ENCODE measurements at regions not wholly inside any gene's neighbourhood (a gene's known extent, or its start where the extent isn't known, plus 50 kb on each side); places are given as distances from the start of the nearest gene placed in this dataset.

DNA sequence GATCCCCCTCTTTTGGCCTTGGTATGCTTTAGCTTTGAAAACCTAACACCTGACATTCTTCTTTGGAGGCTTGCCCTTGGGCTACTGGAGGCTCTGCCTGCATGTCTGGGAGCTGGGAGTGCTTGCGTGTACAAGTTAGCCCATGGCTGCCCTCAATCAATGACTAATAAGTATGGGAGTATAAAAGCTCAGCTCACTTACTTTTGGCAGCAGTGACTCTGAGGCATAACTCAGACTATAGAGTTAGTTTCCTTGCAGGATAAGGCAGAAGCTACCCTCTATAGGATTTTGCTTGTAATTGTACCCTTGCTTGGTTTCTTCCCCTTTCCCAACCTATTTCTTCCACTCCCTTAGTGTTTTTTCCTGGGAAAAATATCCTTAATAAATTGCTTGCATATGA lies 247.9 kb downstream of the PPP1R2C start:
- DNase-seq (ENCODE audit: low read depth in 3 of 3, low spot score in 1 of 3): no peak

DNA sequence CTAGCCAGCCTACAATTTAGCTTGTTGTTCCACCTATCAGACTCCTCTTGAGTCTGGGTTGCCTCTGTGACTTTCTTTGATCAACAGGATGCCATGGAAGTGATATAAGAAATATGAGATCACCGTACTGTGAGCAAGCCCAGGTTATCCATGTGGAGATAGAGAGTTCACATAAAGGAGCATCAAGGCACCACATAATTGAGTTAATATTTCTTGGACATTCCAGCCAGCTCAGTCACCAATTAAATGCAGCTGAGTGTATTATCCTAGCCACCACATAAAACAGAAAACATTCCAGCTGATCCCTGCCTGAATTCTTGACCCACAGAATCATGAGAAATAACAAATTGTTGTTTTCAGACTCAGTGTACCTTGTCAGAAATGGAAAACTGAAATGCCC lies 253.6 kb downstream of the PPP1R2C start:
- DNase-seq (ENCODE audit: low read depth in 3 of 3, low spot score in 1 of 3): no peak

DNA sequence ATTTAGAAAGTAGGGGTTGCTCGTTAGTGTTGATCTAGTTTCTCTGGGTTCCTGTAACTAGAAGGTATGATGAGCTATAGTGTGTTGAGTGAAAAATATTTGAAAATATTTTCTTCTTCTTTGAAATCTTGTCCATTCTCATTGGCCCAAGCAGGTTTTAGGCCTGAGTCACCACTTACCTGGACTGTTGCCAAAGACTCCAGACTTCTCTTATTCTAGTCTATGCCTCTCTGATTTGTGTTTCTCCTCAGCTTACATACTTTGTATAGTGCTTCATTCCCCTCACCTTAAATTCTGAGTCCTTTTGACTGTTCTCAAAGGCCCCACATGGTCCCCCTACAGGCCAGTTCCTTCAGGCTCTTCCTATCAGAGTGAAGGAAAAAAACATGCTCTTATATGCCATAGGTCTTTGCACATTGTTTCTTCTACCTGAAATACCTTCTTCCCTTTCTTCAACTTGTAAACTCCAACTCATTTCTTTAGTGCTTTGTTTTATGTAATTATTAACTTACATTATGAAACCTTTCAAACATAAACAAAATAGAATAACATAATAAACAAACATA lies 258.2 kb downstream of the PPP1R2C start:
- no peak for DNase-seq (ENCODE audit: low read depth in 3 of 3, low spot score in 1 of 3)

DNA sequence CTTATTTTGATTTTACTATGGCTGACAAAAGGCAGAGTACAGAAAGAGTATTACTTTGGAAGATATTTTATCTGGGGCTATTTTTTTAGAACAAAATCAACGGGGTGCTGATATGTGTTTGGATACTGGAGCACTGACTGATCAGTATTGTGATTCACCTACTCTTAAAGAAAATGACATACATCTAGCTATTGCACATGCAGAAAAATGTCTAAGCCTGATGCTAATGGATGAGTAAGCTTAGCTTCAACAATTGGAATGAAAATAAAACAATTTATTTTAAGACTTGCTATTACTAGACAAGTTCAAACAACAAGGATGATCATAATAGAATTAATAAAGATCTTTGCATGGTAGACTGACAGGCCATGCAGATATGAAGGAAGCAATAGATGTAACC lies 262.0 kb downstream of the PPP1R2C start:
- DNase-seq (ENCODE audit: low read depth in 3 of 3, low spot score in 1 of 3): no peak

DNA sequence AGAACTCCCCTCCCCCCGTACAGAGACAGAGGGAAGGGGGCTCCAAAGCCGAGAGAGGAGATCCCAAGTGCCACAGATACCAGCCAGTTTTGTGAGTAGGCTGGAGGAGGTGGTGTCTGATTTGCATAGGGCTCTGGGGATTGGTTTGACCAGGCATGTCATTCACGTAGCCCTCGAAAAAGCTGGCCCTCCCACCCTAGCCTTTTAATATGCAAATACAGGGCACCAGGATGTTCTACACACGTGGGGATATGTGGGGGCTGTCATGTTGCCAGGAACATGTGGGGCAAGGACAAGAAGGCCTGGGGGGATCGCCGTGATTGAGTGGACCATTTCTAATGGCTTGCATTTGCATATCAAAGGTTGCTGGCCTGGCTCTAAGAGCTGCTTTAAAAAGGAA lies 272.9 kb downstream of the PPP1R2C start:
- no peak for DNase-seq (ENCODE audit: low read depth in 3 of 3, low spot score in 1 of 3)

DNA sequence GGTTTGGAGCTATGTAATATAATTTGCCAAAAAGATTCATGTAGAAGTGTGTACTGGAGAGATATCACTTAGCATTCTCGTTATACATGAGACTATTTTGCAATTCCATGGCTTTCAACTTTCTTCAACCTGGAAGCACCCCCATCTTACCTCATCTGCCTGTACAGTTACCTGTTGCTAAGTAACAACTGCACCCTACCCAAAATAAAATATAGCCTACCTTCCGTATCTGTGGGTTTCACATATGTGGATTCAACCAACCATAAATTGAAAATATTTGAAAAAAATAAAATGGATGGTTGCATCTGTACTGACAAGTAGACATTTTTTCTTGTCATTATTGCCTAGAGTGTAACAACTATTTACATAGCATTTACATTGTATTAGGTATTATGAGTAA lies 278.3 kb downstream of the PPP1R2C start:
- no peak for DNase-seq (ENCODE audit: low read depth in 3 of 3, low spot score in 1 of 3)

DNA sequence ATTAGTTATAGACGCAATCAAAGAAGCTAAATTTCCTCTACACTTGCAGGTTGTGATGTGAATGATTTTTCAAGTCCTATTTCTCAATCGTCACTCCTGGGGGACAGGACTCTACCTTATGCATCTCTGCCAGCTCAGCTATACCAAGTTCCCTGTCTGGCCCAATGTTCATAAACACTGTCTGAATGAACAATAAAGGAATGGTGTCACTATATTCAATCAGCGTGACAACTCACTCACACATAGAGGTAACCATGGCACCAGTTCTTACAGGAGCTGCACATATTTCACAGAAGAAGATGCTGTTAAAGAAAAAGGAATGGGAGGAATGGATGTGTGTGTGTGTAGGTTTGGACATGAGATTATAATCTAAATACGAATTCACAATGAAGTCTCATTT lies 280.6 kb downstream of the PPP1R2C start:
- no peak for DNase-seq (ENCODE audit: low read depth in 3 of 3, low spot score in 1 of 3)

DNA sequence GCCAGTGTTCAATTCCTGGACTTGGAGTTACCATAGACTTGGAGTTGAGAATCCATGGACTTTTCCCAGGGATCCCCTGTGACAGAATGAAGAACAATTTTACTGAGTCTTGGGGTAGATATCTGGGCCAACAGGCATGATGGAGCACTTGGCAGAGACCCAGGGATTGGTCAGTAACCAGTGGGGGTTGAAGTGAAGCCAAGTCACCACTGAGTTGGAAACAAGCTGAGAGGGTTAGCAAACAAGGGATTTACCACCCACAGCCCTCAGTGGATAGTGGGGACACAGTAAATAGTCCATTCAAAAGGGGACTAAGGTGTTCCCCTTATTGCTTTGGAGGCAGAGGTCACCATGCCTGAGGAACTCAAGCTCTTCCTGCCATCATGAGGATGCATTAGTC lies 281.7 kb downstream of the PPP1R2C start:
- DNase-seq (ENCODE audit: low read depth in 3 of 3, low spot score in 1 of 3): no peak

DNA sequence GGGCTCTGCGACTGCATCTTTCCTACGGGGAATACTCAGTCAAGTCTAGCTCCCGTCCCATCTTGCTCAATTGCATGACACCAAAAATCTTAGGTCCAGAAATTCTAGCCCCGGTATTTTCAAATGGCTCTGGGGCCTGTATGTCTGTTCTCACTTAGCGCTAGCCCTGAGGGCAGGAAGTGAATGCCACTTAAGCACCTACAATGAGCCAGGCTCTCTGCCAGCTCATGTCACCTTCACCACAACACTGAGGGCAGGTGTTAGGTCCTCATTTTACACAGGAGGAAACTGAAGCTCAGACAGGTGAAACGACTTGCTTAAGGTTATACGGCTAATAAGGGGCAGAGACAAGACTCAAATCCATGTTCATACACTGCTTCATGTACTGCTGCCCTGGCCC lies 282.8 kb downstream of the PPP1R2C start:
- no peak for DNase-seq (ENCODE audit: low read depth in 3 of 3, low spot score in 1 of 3)

DNA sequence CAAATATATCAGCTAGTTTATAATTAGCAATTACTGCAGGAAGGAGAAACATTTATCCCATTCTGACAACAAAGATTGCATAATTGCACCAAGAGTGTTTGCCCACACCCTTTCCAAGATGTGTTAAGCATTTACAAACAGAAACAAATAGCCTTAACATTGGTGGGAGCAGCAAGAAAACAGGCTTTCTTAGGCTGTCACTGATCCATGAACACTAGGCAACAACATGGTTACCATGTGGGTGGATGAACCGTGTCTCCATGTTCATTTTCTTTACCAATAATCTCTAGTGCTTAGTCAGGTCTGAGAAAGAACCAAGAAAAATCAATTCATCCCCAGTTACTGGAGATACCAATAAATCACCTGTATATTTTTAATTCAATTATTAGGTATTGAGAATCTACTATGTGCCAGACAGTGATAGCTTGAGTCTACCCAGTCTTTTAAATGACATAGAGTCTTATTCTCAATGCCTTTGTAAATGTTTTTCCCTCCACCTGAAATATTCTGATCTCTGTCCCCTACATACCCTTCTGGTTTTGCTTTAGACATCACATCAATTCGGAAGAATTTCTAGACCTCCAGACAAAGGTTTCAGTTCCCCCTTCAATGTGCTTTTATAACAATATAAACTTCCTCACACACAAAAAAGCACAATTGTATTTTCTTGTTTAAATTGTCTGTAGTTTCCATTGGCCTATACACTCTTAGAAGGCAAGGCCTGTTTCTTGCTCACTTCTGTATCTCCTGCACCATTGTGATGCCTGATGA lies 286.6 kb downstream of the PPP1R2C start:
- no peak for DNase-seq (ENCODE audit: low read depth in 3 of 3, low spot score in 1 of 3)

DNA sequence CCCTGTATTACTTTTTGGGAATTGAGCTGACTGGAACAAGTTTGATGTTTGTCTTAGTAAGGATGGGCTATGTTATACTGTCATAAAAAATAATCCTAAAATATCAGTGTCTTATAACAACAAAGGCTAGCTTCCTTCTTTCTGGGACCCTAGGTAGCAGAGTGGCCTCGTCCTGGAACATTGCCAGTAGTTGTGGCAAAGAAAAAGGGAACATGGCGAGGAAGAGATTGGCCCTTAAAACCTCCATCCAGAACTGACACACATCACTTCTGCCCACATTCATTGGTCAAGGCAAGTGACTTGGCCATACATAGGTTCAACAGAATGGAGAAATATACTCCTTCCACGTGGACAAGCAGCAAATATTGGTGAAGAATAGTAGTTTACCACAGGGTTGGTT lies 287.9 kb downstream of the PPP1R2C start:
- DNase-seq (ENCODE audit: low read depth in 3 of 3, low spot score in 1 of 3): no peak

DNA sequence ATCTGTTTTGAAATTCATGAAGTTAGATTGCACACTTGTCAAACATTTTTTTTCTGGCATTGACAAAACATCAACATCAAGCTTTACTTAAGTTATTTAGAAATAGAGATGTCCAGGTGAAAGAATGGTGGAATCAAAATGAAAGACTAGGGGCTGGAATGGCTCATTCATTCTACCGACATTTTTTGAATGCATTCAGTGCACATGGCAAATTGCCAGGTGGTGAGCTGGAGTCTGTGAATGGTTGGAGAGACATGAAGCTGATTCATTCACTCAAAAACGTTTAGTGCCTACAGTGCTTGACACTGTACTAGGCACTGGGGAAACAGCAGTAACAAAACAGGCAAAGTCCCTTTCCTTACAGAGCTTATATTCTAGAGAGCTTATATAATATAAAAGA lies 292.4 kb downstream of the PPP1R2C start:
- DNase-seq (ENCODE audit: low read depth in 3 of 3, low spot score in 1 of 3): no peak

DNA sequence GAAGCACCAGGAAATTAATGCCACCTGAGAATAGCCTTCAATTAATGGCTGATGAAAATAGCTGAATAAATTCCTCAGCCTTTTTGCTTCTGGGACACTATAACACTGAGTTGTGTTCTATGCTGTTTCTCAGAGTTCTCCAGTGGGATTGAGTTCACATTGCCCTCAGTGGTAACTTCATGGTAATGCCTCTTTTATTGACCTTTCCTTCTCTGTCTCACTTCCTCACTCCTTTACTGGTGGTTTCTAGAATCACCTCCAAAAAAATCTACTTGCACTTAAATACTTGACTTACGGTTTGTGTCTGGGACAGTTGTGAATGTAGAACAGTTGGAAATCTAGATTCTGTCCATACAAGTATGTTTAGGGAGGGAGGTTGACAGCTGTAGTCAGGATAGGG lies 293.7 kb downstream of the PPP1R2C start:
- no peak for DNase-seq (ENCODE audit: low read depth in 3 of 3, low spot score in 1 of 3)

DNA sequence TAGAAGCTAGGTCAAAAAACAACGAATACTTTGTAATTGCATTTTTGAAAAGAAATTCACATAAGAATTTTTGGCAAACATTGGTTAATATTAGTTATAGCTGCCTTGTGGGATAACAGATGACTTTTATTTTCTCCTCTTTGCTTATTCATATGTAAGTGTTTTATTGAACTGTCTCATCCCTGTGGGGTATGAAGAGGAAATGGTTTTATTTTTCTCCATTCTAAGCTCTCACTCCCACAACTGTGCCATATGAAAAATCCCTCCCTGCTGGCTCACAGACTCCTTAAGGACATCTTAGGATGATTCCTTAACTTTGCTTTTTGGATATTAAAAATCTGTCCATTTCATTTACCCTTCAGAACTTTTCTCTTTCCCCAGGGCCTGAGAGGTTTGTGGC lies 300.6 kb downstream of the PPP1R2C start:
- DNase-seq (ENCODE audit: low read depth in 3 of 3, low spot score in 1 of 3): no peak

DNA sequence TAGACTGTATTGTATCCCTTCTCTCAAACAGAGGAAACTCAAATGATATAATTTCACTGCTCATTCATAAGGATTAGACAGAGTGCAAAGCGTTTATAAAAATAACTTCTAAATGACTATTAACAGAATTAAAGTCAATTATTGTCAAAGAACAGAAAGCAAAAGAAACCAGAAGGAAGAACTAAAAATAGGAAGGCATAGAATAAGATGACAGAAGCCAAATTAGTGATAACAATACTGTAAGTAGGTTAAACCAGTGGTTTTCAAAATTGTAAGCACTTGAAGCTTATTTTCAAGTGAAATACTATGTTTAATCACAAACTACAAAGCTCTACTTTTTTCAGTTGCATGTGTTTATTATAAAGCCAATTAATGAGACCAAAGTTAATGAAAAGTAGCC lies 305.2 kb downstream of the PPP1R2C start:
- DNase-seq (ENCODE audit: low read depth in 3 of 3, low spot score in 1 of 3): no peak

DNA sequence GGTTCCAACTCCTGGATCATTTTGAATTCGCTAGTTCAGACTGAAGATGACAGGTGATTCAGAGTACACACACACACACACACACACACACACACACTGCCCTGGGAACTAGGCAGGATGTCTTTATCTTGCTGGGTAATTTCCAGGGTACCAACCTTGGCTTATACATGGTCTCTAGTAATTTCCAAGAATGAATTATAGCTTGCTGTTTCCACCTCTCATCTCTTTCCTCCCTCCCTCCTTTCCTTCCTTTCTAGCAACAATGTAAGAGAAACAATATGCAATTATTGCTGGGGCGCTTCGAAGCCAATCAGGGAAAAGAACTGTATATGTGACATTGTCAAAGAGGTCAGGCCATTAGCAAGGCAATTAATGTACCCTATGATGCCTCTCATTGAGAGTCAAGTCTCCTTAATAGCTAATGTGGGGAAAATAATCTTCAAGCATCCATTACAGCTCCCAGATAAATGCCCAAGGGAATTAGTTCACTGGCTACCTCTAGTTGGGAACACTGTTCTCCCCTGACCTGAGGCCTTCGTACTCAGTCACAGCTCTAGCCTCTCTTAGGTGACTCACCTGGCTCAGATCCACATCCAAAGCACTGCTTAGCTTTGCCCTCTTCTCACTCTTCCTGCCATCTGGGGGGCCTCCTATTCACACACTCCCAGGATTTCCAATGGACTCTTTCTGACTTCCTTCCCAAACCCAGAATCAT lies 311.5 kb downstream of the PPP1R2C start:
- DNase-seq (ENCODE audit: low read depth in 3 of 3, low spot score in 1 of 3): no peak

DNA sequence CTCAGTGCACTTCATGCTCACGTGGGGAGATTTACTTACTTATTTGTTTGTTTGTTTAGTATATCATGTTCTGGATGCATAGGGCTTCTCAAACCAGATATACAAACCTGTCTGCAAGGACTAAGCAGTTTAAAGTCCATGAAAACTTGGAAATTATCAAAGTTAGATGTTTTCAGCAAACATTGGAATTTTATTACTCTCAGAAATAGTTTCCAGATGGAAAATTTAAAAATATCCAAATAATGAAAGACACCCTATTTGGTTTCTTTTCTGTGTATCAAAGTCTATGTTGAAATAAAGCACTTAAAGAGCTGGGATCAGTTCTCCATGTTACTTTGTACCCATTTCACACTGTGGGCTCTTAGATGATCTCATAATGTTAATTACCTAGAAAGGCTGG lies 312.1 kb downstream of the PPP1R2C start:
- no peak for DNase-seq (ENCODE audit: low read depth in 3 of 3, low spot score in 1 of 3)

DNA sequence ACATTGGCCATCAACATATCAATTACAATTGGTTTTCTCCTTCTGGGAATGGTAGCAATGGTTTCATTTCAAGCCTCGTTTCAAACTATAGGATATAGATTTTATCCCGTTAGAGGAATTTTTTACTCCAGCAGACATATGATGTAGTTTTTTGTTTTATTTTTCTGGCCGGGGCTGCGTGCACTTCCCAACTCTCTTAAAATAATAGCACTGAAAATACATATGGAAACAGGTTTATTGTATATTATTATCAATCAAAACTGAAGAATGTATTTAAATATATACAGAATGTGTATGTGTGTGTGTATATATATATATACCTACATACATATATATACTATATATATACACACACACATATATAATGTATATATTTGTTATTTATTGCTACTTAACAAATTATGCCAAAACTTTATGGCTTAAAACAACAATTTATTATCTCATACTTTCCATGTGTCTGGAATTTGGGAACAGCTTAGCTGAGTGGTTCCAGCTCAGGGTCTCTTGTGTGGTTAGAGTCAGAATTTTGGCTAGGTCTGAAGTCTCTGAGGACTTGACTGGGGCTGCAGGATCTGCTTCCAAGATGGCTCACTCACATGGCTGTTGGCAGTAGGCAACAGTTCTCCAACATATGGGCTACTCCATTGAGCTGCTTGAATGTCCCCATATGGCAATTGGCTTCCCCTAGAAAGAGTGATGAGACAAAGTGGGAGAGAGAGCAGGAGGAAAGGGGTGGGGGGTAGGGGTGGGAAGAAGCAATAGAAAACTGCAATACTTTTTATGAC lies 314.1 kb downstream of the PPP1R2C start:
- DNase-seq (ENCODE audit: low read depth in 3 of 3, low spot score in 1 of 3): no peak

DNA sequence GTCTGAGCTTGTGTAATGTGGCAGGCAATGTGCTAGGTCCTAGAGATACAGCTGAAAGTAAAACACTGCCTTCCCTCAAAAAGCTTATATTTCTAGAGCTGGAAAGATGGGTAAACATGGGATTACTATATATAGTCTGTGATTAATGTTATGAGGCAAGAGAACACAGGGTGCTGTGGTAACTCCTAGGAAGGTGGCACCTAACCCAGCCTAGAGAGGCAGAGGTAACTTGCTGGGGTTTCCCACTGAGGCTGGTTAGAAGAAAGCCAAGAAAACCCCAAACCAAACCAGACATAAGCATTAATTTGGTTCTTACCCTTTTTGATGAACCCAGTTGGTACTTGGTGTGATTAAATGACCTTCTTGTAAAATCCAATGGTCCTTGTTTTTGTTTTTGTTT lies 315.0 kb downstream of the PPP1R2C start:
- DNase-seq (ENCODE audit: low read depth in 3 of 3, low spot score in 1 of 3): no peak

DNA sequence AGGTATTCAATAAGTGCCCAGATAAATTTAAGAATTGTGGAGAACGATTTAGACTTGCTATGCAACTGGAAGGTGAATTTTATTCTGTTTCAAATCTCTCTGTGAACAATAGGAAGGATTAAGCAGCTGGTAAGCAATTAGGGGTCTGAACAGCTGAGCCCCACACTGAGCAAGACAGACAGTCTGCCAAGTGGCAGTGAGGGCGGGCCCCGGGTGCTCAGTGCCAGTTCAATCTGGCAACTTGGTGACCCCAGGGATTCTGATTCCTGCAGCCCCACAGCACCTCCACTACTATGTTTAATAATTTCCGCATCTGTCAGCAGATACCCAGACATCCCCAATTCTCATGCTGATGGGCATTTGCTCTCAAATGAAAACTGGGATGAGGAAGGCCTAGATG lies 317.3 kb downstream of the PPP1R2C start:
- DNase-seq (ENCODE audit: low read depth in 3 of 3, low spot score in 1 of 3): no peak

DNA sequence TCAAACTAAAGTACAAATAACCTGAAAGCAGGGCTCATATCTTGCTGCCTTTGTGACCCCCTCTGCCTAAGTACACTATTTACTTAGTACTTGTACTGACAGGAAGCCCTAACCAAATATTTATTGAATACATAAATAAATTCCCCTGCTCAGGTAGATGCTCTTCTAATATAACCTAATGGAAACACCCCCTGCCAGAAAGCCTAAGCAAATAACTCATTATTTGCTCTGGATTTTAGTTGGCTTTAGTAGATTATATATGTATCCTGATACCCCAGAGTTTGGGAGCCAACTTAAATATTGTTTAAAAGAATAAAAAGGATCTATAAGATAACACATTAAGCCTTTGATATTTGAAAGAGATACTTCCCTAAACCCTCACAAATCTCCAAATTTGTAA lies 318.2 kb downstream of the PPP1R2C start:
- no peak for DNase-seq (ENCODE audit: low read depth in 3 of 3, low spot score in 1 of 3)

DNA sequence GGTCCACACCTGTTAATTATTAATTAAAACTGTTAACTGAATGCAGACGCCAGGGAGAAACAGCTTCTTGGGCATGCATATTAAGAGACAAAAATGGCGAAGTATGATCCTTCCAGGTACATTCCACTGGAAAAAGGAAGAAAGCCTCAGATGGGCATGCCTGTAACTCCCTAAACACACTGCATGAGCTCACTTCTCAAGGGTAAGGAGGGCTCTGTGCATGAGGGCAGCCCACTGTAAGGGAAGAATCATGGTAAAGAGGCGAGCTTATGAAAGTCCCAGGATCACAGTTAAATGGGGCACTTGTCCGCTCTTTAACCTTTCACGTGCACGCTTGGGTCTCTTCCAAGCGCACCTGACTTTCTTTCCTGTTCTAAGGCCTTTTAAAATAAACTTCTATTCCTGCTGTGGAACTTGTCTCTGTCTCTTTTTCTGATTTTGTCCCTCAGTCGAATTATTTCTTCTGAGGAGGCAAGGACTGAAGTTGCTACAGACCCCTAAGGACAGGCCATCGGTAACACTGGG lies 321.7 kb downstream of the PPP1R2C start:
- no peak for DNase-seq (ENCODE audit: low read depth in 3 of 3, low spot score in 1 of 3)

Measured in stimulated activated CD4-positive, alpha-beta T cell treated with anti-CD3 and anti-CD28 coated beads, TNF-alpha, amount 100 ng/mL, for 1 hour (primary cell).